Mesendoderm (in vitro differentiated cells): ENCODE measurements at regions not wholly inside any gene's neighbourhood (a gene's known extent, or its start where the extent isn't known, plus 50 kb on each side); places are given as distances from the start of the nearest gene placed in this dataset.

Experiments
- DNase-seq: peaks from one replicate; pipeline ENCODE4 v3.0.0; 2013
- H2AK5ac ChIP-seq: 2 replicates; pipeline ENCODE4 v1.6.1; 2013; ENCODE audit warnings: low read length, inconsistent platforms
- H2BK120ac ChIP-seq: 2 replicates; pipeline ENCODE4 v1.6.1; 2013; ENCODE audit warnings: low read depth, mild to moderate bottlenecking, low read length, moderate library complexity, mixed read lengths
- H2BK15ac ChIP-seq: replicated peaks from 2 replicates; pipeline ENCODE4 v1.6.1; 2013; ENCODE audit warnings: low read depth, mild to moderate bottlenecking, moderate library complexity
- H2BK5ac ChIP-seq: 2 replicates; pipeline ENCODE4 v1.6.1; 2013; ENCODE audit warnings: low read length, inconsistent platforms
- H3K18ac ChIP-seq: 2 replicates; pipeline ENCODE4 v1.6.1; 2013; ENCODE audit warnings: mild to moderate bottlenecking, low read length, mixed read lengths
- H3K23ac ChIP-seq: one replicate; pipeline ENCODE4 v1.6.1; 2013; ENCODE audit warnings: low read length
- H3K27ac ChIP-seq: 2 replicates; pipeline ENCODE4 v1.5.1; 2013; ENCODE audit warnings: low read depth, mild to moderate bottlenecking, inconsistent platforms, low read length, moderate library complexity
- H3K27me3 ChIP-seq: 2 replicates; pipeline ENCODE4 v1.6.1; 2013; ENCODE audit warnings: low read length, control low read depth, mild to moderate bottlenecking, inconsistent platforms; ENCODE audit not compliant: insufficient read depth, poor library complexity
- H3K36me3 ChIP-seq: 2 replicates; pipeline ENCODE4 v1.6.1; 2013; ENCODE audit warnings: low read length, inconsistent platforms; ENCODE audit not compliant: control insufficient read depth, insufficient read depth
- H3K4ac ChIP-seq: one replicate; pipeline ENCODE4 v1.6.1; 2013; ENCODE audit warnings: low read depth, mild to moderate bottlenecking, low read length, moderate library complexity
- H3K4me1 ChIP-seq: 2 replicates; pipeline ENCODE4 v1.6.1; 2013; ENCODE audit warnings: low read depth, low read length, inconsistent platforms; ENCODE audit not compliant: control insufficient read depth
- H3K4me2 ChIP-seq: 2 replicates; pipeline ENCODE4 v1.6.1; 2013; ENCODE audit warnings: low read length
- H3K4me3 ChIP-seq: 2 replicates; pipeline ENCODE4 v1.5.1; 2013; ENCODE audit warnings: mild to moderate bottlenecking, low read length
- H3K56ac ChIP-seq: one replicate; pipeline ENCODE4 v1.6.1; 2013; ENCODE audit warnings: low read length
- H3K79me1 ChIP-seq: 2 replicates; pipeline ENCODE4 v1.6.1; 2013; ENCODE audit warnings: low read length, inconsistent platforms
- H3K79me2 ChIP-seq: 2 replicates; pipeline ENCODE4 v1.6.1; 2013; ENCODE audit warnings: mild to moderate bottlenecking, low read length; ENCODE audit not compliant: control insufficient read depth, insufficient read depth
- H3K9ac ChIP-seq: 2 replicates; pipeline ENCODE4 v1.6.1; 2013; ENCODE audit warnings: low read length, inconsistent platforms
- H4K5ac ChIP-seq: one replicate; pipeline ENCODE4 v1.6.1; 2013; ENCODE audit warnings: low read length
- H4K8ac ChIP-seq: one replicate; pipeline ENCODE4 v1.6.1; 2013; ENCODE audit warnings: low read depth, mild to moderate bottlenecking, control low read depth, low read length, moderate library complexity
- WGBS: extraction: QIAGEN DNeasy Blood & Tissue Kit; methylation state at CpG from one replicate; pipeline ENCODE4 v1.1.7; 2013; ENCODE audit warnings: low lambda C conversion rate, missing lambda C conversion rate; ENCODE audit not compliant: insufficient coverage; ENCODE audit errors: extremely low coverage; 5-methylcytosine and 5-hydroxymethylcytosine counted together

- no CpG with 5 or more reads among the region's 1 CpG for WGBS
Observed at GRCh38 chrX:128931071-128931470, 592.2 kb downstream of the SMARCA1 start.

GRCh38 chrX:128929271-128930057, 593.8 kb downstream of the SMARCA1 start:
- no peak for DNase-seq
- Histone ChIP-seq H3K79me2 (no peaks in the 10 kb centered on the region), H3K23ac (no peak overlapping the region), H3K9ac (no peak overlapping the region), H3K56ac (no peak overlapping the region), H2BK5ac (no peak overlapping the region), H3K79me1 (no peaks in the 10 kb centered on the region), H2BK120ac (no peak overlapping the region), H3K4ac (no peak overlapping the region), H3K18ac (no peak overlapping the region), H3K4me1 (no peaks in the 10 kb centered on the region), H3K4me3 (no peak overlapping the region), H3K4me2 (no peak overlapping the region), H3K27me3 (no peaks in the 10 kb centered on the region), H4K8ac (no peak overlapping the region), H3K36me3 (no peaks in the 10 kb centered on the region), H3K27ac (no peak overlapping the region), H2BK15ac (no peak overlapping the region), H4K5ac (no peak overlapping the region), H2AK5ac (no peak overlapping the region)
- no CpG with 5 or more reads among the region's 4 CpGs for WGBS

More at GRCh38 chrX:128931071-128931470, 592.2 kb downstream of the SMARCA1 start:
- no peak overlapping the region for H2BK15ac ChIP-seq
- no peak for DNase-seq
- no peak overlapping the region for H3K4me2 ChIP-seq
- H3K9ac ChIP-seq, result no peak overlapping the region
- no peak overlapping the region for H2BK120ac ChIP-seq
- no peak overlapping the region for H3K18ac ChIP-seq
- no peak overlapping the region for H3K27ac ChIP-seq
- H2AK5ac ChIP-seq, result no peak overlapping the region
- H3K4ac ChIP-seq, result no peak overlapping the region
- H3K79me1 ChIP-seq, result no peaks in the 10 kb centered on the region
- H3K27me3 ChIP-seq, result no peaks in the 10 kb centered on the region
- H3K4me1 ChIP-seq, result no peaks in the 10 kb centered on the region
- H3K4me3 ChIP-seq, result no peak overlapping the region
- no peak overlapping the region for H2BK5ac ChIP-seq
- no peak overlapping the region for H3K56ac ChIP-seq
- H3K36me3 ChIP-seq, result no peaks in the 10 kb centered on the region
- H3K79me2 ChIP-seq, result no peaks in the 10 kb centered on the region
- no peak overlapping the region for H4K5ac ChIP-seq
- H4K8ac ChIP-seq, result no peak overlapping the region
- H3K23ac ChIP-seq, result no peak overlapping the region

GRCh38 chrX:128928636-128929035, 594.7 kb downstream of the SMARCA1 start:
- Histone ChIP-seq H3K79me1 (no peaks in the 10 kb centered on the region), H3K18ac (no peak overlapping the region), H3K36me3 (no peaks in the 10 kb centered on the region), H2BK120ac (no peak overlapping the region), H2AK5ac (no peak overlapping the region), H3K27ac (no peak overlapping the region), H3K4me3 (no peak overlapping the region), H3K56ac (no peak overlapping the region), H3K4me2 (no peak overlapping the region), H4K8ac (no peak overlapping the region), H2BK15ac (no peak overlapping the region), H3K4me1 (no peaks in the 10 kb centered on the region), H3K27me3 (no peaks in the 10 kb centered on the region), H3K4ac (no peak overlapping the region), H3K79me2 (no peaks in the 10 kb centered on the region), H3K9ac (no peak overlapping the region), H4K5ac (no peak overlapping the region), H2BK5ac (no peak overlapping the region), H3K23ac (no peak overlapping the region)
- WGBS, result no CpG with 5 or more reads among the region's 3 CpGs
- no peak for DNase-seq

GRCh38 chrX:128927363-128927762, 595.9 kb downstream of the SMARCA1 start:
- DNase-seq, result no peak
- Histone ChIP-seq H3K4me2 (no peak overlapping the region), H3K56ac (no peak overlapping the region), H3K4ac (no peak overlapping the region), H3K79me2 (no peaks in the 10 kb centered on the region), H2BK15ac (no peak overlapping the region), H3K4me1 (no peaks in the 10 kb centered on the region), H3K79me1 (no peaks in the 10 kb centered on the region), H2AK5ac (no peak overlapping the region), H3K27ac (no peak overlapping the region), H2BK120ac (no peak overlapping the region), H3K27me3 (no peaks in the 10 kb centered on the region), H2BK5ac (no peak overlapping the region), H3K18ac (no peak overlapping the region), H4K8ac (no peak overlapping the region), H3K23ac (no peak overlapping the region), H3K9ac (no peak overlapping the region), H3K4me3 (no peak overlapping the region), H3K36me3 (no peaks in the 10 kb centered on the region), H4K5ac (no peak overlapping the region)
- no CpG with 5 or more reads among the region's 2 CpGs for WGBS

- no peak overlapping the region for H2BK5ac ChIP-seq
- no peaks in the 10 kb centered on the region for H3K79me2 ChIP-seq
- H3K4ac ChIP-seq, result no peak overlapping the region
- H4K5ac ChIP-seq, result no peak overlapping the region
- no peak overlapping the region for H2AK5ac ChIP-seq
- H3K79me1 ChIP-seq, result no peaks in the 10 kb centered on the region
- no peak overlapping the region for H4K8ac ChIP-seq
- no peaks in the 10 kb centered on the region for H3K4me1 ChIP-seq
- H3K4me2 ChIP-seq, result no peak overlapping the region
- no CpG with 5 or more reads among the region's 5 CpGs for WGBS
- H3K56ac ChIP-seq, result no peak overlapping the region
- no peak overlapping the region for H3K27ac ChIP-seq
- no peak overlapping the region for H3K9ac ChIP-seq
- H3K36me3 ChIP-seq, result no peaks in the 10 kb centered on the region
- DNase-seq, result no peak
- H3K18ac ChIP-seq, result no peak overlapping the region
- no peak overlapping the region for H3K23ac ChIP-seq
- H3K4me3 ChIP-seq, result no peak overlapping the region
- H3K27me3 ChIP-seq, result no peaks in the 10 kb centered on the region
- no peak overlapping the region for H2BK120ac ChIP-seq
- H2BK15ac ChIP-seq, result no peak overlapping the region
Observed at GRCh38 chrX:128906753-128907152, 616.5 kb downstream of the SMARCA1 start.

GRCh38 chrX:128901018-128901417, 622.3 kb downstream of the SMARCA1 start:
- H3K27ac ChIP-seq, result no peak overlapping the region
- H3K4me2 ChIP-seq, result no peak overlapping the region
- H3K4me1 ChIP-seq, result no peaks in the 10 kb centered on the region
- no peak overlapping the region for H2AK5ac ChIP-seq
- H3K79me2 ChIP-seq, result no peaks in the 10 kb centered on the region
- no peak overlapping the region for H4K5ac ChIP-seq
- H3K56ac ChIP-seq, result no peak overlapping the region
- no CpG with 5 or more reads among the region's 2 CpGs for WGBS
- no peak overlapping the region for H3K4me3 ChIP-seq
- H3K27me3 ChIP-seq, result no peaks in the 10 kb centered on the region
- no peak overlapping the region for H4K8ac ChIP-seq
- H3K79me1 ChIP-seq, result no peaks in the 10 kb centered on the region
- no peak overlapping the region for H3K18ac ChIP-seq
- H2BK15ac ChIP-seq, result no peak overlapping the region
- no peak overlapping the region for H2BK5ac ChIP-seq
- no peak overlapping the region for H2BK120ac ChIP-seq
- H3K4ac ChIP-seq, result no peak overlapping the region
- H3K9ac ChIP-seq, result no peak overlapping the region
- H3K36me3 ChIP-seq, result no peaks in the 10 kb centered on the region
- DNase-seq, result no peak
- H3K23ac ChIP-seq, result no peak overlapping the region
